HG02840 (cell line): ENCODE measurements at regions not wholly inside any gene's neighbourhood (a gene's known extent, or its start where the extent isn't known, plus 50 kb on each side); places are given as distances from the start of the nearest gene placed in this dataset.

ENCODE experiments used
- ATAC-seq: cut with Tn5 transposase; IDR thresholded peaks from one replicate; pipeline ENCODE4 v1.9.1; 2021; ENCODE audit warnings: mild to moderate bottlenecking, moderate library complexity, moderate number of reproducible peaks; ENCODE audit not compliant: unreplicated experiment, low FRiP score

- ATAC-seq: no peak
Measured at GRCh38 chr14:51442513-51443175, 202.6 kb downstream of the TMX1 start.

- ATAC-seq: no peak
Measured at GRCh38 chr14:51443195-51444018, 203.4 kb downstream of the TMX1 start.

- ATAC-seq: no peak
Measured at GRCh38 chr14:51444353-51445000, 204.4 kb downstream of the TMX1 start.

- ATAC-seq: no peak
Measured at GRCh38 chr14:51445001-51445390, 204.9 kb downstream of the TMX1 start.

GRCh38 chr14:51446771-51447170 is 204.9 kb upstream of the FRMD6 start:
- ATAC-seq: no peak

GRCh38 chr14:51447411-51447810 is 204.3 kb upstream of the FRMD6 start:
- no peak for ATAC-seq

GRCh38 chr14:51448831-51449670 is 202.7 kb upstream of the FRMD6 start:
- no peak for ATAC-seq

GRCh38 chr14:51449681-51450080 is 202.0 kb upstream of the FRMD6 start:
- ATAC-seq: no peak

- ATAC-seq: no peak
Measured at GRCh38 chr14:51451561-51451960, 200.1 kb upstream of the FRMD6 start.

GRCh38 chr14:51453869-51454268 is 197.8 kb upstream of the FRMD6 start:
- ATAC-seq: no peak

- ATAC-seq: no peak
Measured at GRCh38 chr14:51454351-51454750, 197.4 kb upstream of the FRMD6 start.

GRCh38 chr14:51455041-51455835 is 196.5 kb upstream of the FRMD6 start:
- ATAC-seq: no peak

GRCh38 chr14:51457843-51458562 is 193.7 kb upstream of the FRMD6 start:
- no peak for ATAC-seq

GRCh38 chr14:51458563-51458955 is 193.2 kb upstream of the FRMD6 start:
- no peak for ATAC-seq

- ATAC-seq: no peak
Measured at GRCh38 chr14:51460011-51460410, 191.7 kb upstream of the FRMD6 start.

GRCh38 chr14:51462182-51462581 is 189.5 kb upstream of the FRMD6 start:
- no peak for ATAC-seq

GRCh38 chr14:51462706-51463105 is 189.0 kb upstream of the FRMD6 start:
- no peak for ATAC-seq

GRCh38 chr14:51463461-51463860 is 188.2 kb upstream of the FRMD6 start:
- no peak for ATAC-seq

- no peak for ATAC-seq
Measured at GRCh38 chr14:51464411-51464810, 187.3 kb upstream of the FRMD6 start.
